ENCODE measurements at regions not wholly inside any gene's neighbourhood (a gene's known extent, or its start where the extent isn't known, plus 50 kb on each side); places are given as distances from the start of the nearest gene placed in this dataset.

GRCh38 chr2:123648956-123649355 lies 376.1 kb upstream of the CNTNAP5 start:
- H3K4me3 ChIP-seq (ENCODE audit: low read length), result no peak overlapping the region
- no peak for TF ChIP-seq CTCF (IDR thresholded peaks at IDR 0.05)
- no peaks in the 10 kb centered on the region for H3K9me3 ChIP-seq (ENCODE audit: control insufficient read depth in 1 of 2, insufficient read depth in 1 of 2, low read length in 2 of 2)
- DNase-seq (no peak), ATAC-seq (ENCODE audit: poor library complexity) (no peak)
- H3K27ac ChIP-seq (ENCODE audit: low read depth in 1 of 2, low read length in 2 of 2), result no peak overlapping the region
- intact Hi-C loops (cut with DNase I, micrococcal nuclease), result no loop called here
- no peaks in the 10 kb centered on the region for H3K36me3 Mint-ChIP-seq (ENCODE audit: low read depth)
- no peak overlapping the region for H3K4me3 Mint-ChIP-seq
- H3K9me3 Mint-ChIP-seq, result peaks cover 6% of the 10 kb centered on the region
- no peaks in the 10 kb centered on the region for H3K27me3 Mint-ChIP-seq
- no peaks in the 10 kb centered on the region for H3K27me3 ChIP-seq (ENCODE audit: control insufficient read depth in 1 of 2, insufficient read depth in 2 of 2, low read length in 2 of 2)
- H3K4me1 Mint-ChIP-seq (ENCODE audit: low read depth), result no peaks in the 10 kb centered on the region
- CTCF ChIA-PET, result no interaction called here
- H3K36me3 ChIP-seq (ENCODE audit: insufficient read depth, low read length), result no peaks in the 10 kb centered on the region
- H3K4me1 ChIP-seq (ENCODE audit: insufficient read depth, low read length), result no peaks in the 10 kb centered on the region
- no peak overlapping the region for H3K27ac Mint-ChIP-seq
- POLR2A ChIA-PET, result no interaction called here

- DNase-seq (no peak), ATAC-seq (ENCODE audit: poor library complexity) (no peak)
- Histone ChIP-seq H3K27ac (ENCODE audit: low read depth in 1 of 2, low read length in 2 of 2) (no peak overlapping the region), H3K36me3 (ENCODE audit: insufficient read depth, low read length) (no peaks in the 10 kb centered on the region), H3K4me3 (ENCODE audit: low read length) (no peak overlapping the region), H3K4me1 (ENCODE audit: insufficient read depth, low read length) (no peaks in the 10 kb centered on the region), H3K9me3 (ENCODE audit: control insufficient read depth in 1 of 2, insufficient read depth in 1 of 2, low read length in 2 of 2) (no peaks in the 10 kb centered on the region), H3K27me3 (ENCODE audit: control insufficient read depth in 1 of 2, insufficient read depth in 2 of 2, low read length in 2 of 2) (no peaks in the 10 kb centered on the region)
- H3K27ac Mint-ChIP-seq, result no peak overlapping the region
- peaks cover 3% of the 10 kb centered on the region for H3K9me3 Mint-ChIP-seq
- H3K27me3 Mint-ChIP-seq, result no peaks in the 10 kb centered on the region
- intact Hi-C loops (cut with DNase I, micrococcal nuclease), result no loop called here
- H3K36me3 Mint-ChIP-seq (ENCODE audit: low read depth), result no peaks in the 10 kb centered on the region
- H3K4me1 Mint-ChIP-seq (ENCODE audit: low read depth), result no peaks in the 10 kb centered on the region
- H3K4me3 Mint-ChIP-seq, result no peak overlapping the region
- ChIA-PET CTCF (no interaction called here), POLR2A (no interaction called here)
- TF ChIP-seq CTCF (IDR thresholded peaks at IDR 0.05), result no peak
Measured at GRCh38 chr2:123651151-123651550, 373.9 kb upstream of the CNTNAP5 start.

GRCh38 chr2:123652320-123652719 lies 372.8 kb upstream of the CNTNAP5 start:
- Mint-ChIP-seq H3K36me3 (ENCODE audit: low read depth) (no peaks in the 10 kb centered on the region), H3K27ac (no peak overlapping the region), H3K9me3 (peaks cover 8% of the 10 kb centered on the region), H3K4me1 (ENCODE audit: low read depth) (no peaks in the 10 kb centered on the region), H3K4me3 (no peak overlapping the region), H3K27me3 (no peaks in the 10 kb centered on the region)
- no peak for DNase-seq
- Histone ChIP-seq H3K27me3 (ENCODE audit: control insufficient read depth in 1 of 2, insufficient read depth in 2 of 2, low read length in 2 of 2) (no peaks in the 10 kb centered on the region), H3K9me3 (ENCODE audit: control insufficient read depth in 1 of 2, insufficient read depth in 1 of 2, low read length in 2 of 2) (peaks cover 0 to 1% of the 10 kb centered on the region in 2 experiments), H3K36me3 (ENCODE audit: insufficient read depth, low read length) (no peaks in the 10 kb centered on the region), H3K27ac (ENCODE audit: low read depth in 1 of 2, low read length in 2 of 2) (no peak overlapping the region), H3K4me3 (ENCODE audit: low read length) (no peak overlapping the region), H3K4me1 (ENCODE audit: insufficient read depth, low read length) (no peaks in the 10 kb centered on the region)
- TF ChIP-seq CTCF (IDR thresholded peaks at IDR 0.05), result no peak
- ChIA-PET POLR2A (no interaction called here), CTCF (no interaction called here)
- intact Hi-C loops (cut with DNase I, micrococcal nuclease), result no loop called here
- no peak for ATAC-seq (ENCODE audit: poor library complexity)
